ENCODE measurements at regions not wholly inside any gene's neighbourhood (a gene's known extent, or its start where the extent isn't known, plus 50 kb on each side); places are given as distances from the start of the nearest gene placed in this dataset.

DNA sequence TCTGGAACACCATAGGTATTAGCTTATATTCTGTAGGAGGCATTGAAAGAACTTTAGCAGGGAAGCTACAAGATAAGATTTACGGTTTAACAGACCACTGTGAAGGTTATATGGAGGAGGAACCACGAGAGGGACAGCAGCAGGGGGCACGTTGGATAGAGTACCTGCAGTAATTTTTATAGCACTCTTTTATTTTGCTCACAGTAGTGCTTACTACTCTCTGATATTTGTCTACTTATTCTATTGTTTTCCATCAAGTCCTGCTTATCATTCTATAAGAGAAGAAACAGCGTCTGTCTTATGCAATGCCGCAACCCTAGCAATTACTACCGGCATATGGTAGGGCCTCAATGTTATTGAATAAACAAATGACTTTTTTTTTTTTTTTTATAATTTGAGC lies 122.5 kb downstream of the PCDH7 start:
- Histone ChIP-seq H3K4me3 (replicated peaks in 1 of 2; ENCODE audit: low read depth in 1 of 2, low read length in 2 of 2) (no peak overlapping the region), H3K4me1 (ENCODE audit: control insufficient read depth in 1 of 2, insufficient read depth in 2 of 2, low read length in 2 of 2) (peaks cover 84 to 100% of the 10 kb centered on the region in 2 experiments), H3K79me2 (ENCODE audit: insufficient read depth, low read length) (peaks cover 98% of the 10 kb centered on the region), H4K20me1 (ENCODE audit: insufficient read depth) (no peaks in the 10 kb centered on the region), H3K9me2 (ENCODE audit: insufficient read depth) (no peaks in the 10 kb centered on the region), H3K27me3 (ENCODE audit: insufficient read depth, low read length) (no peaks in the 10 kb centered on the region), H3K9ac (ENCODE audit: low read length) (peak overlapping the region; percentile 63), H3K9me3 (ENCODE audit: control insufficient read depth in 1 of 2, insufficient read depth in 1 of 2, low read depth in 1 of 2, low read length in 2 of 2) (no peaks in the 10 kb centered on the region), H3K27ac (ENCODE audit: low read depth, low read length) (peak overlapping the region; percentile 100), H3K4me2 (ENCODE audit: low read length) (no peak overlapping the region), H2AFZ (ENCODE audit: low read depth, low read length, poor library complexity, severe bottlenecking) (no peak overlapping the region), H3K36me3 (ENCODE audit: control insufficient read depth in 1 of 2, insufficient read depth in 2 of 2, low read length in 2 of 2) (peaks cover 0 to 13% of the 10 kb centered on the region in 2 experiments; a peak in 2 of 4 replicates)
- ChIA-PET CTCF (no interaction called here), POLR2A (interaction anchor here (1.0 to 1.1 kb wide), 2 partner anchors 15 to 56 kb away, joined by 3 to 4 read pairs; no protein-coding TSS in a partner anchor), RAD21 (ENCODE audit: low non-redundant PET in 1 of 2, low total read pairs in 2 of 2, uncharacterized antibody in 2 of 2, unreplicated experiment in 2 of 2) (no interaction called here)
- intact Hi-C loops (cut with micrococcal nuclease) = no loop called here
- BruUV-seq (replicated peaks) = no TSS peak
- DNase-seq (ENCODE audit: low read depth, low spot score) = no peak
- no peak for ATAC-seq
- no peak for TF ChIP-seq SIN3A (IDR thresholded peaks at IDR 0.05; ENCODE audit: low read depth)
- no peak for TF ChIP-seq POLR2A (IDR thresholded peaks at IDR 0.05; ENCODE audit: borderline replicate concordance, extremely low read depth, insufficient read depth, insufficient read length)
- no peak for TF ChIP-seq YY1 (IDR thresholded peaks at IDR 0.05; ENCODE audit: extremely low read depth, insufficient replicate concordance, low read depth, low read length)
- TF ChIP-seq, protein P1, sequence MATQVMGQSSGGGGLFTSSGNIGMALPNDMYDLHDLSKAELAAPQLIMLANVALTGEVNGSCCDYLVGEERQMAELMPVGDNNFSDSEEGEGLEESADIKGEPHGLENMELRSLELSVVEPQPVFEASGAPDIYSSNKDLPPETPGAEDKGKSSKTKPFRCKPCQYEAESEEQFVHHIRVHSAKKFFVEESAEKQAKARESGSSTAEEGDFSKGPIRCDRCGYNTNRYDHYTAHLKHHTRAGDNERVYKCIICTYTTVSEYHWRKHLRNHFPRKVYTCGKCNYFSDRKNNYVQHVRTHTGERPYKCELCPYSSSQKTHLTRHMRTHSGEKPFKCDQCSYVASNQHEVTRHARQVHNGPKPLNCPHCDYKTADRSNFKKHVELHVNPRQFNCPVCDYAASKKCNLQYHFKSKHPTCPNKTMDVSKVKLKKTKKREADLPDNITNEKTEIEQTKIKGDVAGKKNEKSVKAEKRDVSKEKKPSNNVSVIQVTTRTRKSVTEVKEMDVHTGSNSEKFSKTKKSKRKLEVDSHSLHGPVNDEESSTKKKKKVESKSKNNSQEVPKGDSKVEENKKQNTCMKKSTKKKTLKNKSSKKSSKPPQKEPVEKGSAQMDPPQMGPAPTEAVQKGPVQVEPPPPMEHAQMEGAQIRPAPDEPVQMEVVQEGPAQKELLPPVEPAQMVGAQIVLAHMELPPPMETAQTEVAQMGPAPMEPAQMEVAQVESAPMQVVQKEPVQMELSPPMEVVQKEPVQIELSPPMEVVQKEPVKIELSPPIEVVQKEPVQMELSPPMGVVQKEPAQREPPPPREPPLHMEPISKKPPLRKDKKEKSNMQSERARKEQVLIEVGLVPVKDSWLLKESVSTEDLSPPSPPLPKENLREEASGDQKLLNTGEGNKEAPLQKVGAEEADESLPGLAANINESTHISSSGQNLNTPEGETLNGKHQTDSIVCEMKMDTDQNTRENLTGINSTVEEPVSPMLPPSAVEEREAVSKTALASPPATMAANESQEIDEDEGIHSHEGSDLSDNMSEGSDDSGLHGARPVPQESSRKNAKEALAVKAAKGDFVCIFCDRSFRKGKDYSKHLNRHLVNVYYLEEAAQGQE (IDR thresholded peaks at IDR 0.05; ENCODE audit: low read depth) = no peak
- TF ChIP-seq, protein P2, sequence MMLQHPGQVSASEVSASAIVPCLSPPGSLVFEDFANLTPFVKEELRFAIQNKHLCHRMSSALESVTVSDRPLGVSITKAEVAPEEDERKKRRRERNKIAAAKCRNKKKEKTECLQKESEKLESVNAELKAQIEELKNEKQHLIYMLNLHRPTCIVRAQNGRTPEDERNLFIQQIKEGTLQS (IDR thresholded peaks at IDR 0.05) = no peak
- TF ChIP-seq, protein P3, sequence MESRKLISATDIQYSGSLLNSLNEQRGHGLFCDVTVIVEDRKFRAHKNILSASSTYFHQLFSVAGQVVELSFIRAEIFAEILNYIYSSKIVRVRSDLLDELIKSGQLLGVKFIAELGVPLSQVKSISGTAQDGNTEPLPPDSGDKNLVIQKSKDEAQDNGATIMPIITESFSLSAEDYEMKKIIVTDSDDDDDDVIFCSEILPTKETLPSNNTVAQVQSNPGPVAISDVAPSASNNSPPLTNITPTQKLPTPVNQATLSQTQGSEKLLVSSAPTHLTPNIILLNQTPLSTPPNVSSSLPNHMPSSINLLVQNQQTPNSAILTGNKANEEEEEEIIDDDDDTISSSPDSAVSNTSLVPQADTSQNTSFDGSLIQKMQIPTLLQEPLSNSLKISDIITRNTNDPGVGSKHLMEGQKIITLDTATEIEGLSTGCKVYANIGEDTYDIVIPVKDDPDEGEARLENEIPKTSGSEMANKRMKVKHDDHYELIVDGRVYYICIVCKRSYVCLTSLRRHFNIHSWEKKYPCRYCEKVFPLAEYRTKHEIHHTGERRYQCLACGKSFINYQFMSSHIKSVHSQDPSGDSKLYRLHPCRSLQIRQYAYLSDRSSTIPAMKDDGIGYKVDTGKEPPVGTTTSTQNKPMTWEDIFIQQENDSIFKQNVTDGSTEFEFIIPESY (IDR thresholded peaks at IDR 0.05; ENCODE audit: extremely low read depth, insufficient replicate concordance, low read length) = no peak
- TF ChIP-seq FOSL1 (IDR thresholded peaks at IDR 0.05; ENCODE audit: low read depth) = no peak
- no peak for TF ChIP-seq TCF7L2 (IDR thresholded peaks at IDR 0.05; ENCODE audit: borderline replicate concordance, extremely low read depth, insufficient read depth, insufficient read length)
- TF ChIP-seq, protein P4, sequence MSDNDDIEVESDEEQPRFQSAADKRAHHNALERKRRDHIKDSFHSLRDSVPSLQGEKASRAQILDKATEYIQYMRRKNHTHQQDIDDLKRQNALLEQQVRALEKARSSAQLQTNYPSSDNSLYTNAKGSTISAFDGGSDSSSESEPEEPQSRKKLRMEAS (IDR thresholded peaks at IDR 0.05) = no peak
- TF ChIP-seq POLR2AphosphoS5 (IDR thresholded peaks at IDR 0.05; ENCODE audit: low read depth, low read length) = no peak
- TF ChIP-seq ZNF274 (IDR thresholded peaks at IDR 0.05; ENCODE audit: low read depth, low read length) = no peak
- TF ChIP-seq SRF (IDR thresholded peaks at IDR 0.05; ENCODE audit: low read depth) = no peak
- no peak for TF ChIP-seq ELF1 (IDR thresholded peaks at IDR 0.05; ENCODE audit: borderline replicate concordance, low read depth)
- TF ChIP-seq EZH2 (IDR thresholded peaks at IDR 0.05) = no peak
- TF ChIP-seq SP1 (IDR thresholded peaks at IDR 0.05; ENCODE audit: low read depth) = no peak
- no peak for TF ChIP-seq EZH2phosphoT487 (IDR thresholded peaks at IDR 0.05; ENCODE audit: borderline replicate concordance)
- TF ChIP-seq EGR1 (IDR thresholded peaks at IDR 0.05; ENCODE audit: low read depth) = no peak
- no peak for TF ChIP-seq JUND (IDR thresholded peaks at IDR 0.05)

Measured in HCT116 (cell line).